H1 (cell line): ENCODE measurements at regions not wholly inside any gene's neighbourhood (a gene's known extent, or its start where the extent isn't known, plus 50 kb on each side); places are given as distances from the start of the nearest gene placed in this dataset.

Source experiments
- CTCF ChIA-PET: fragments of 300-600 bp; sonication (Branson Sonifier 250); formaldehyde crosslinking; loops from one replicate; lab custom pipeline; 2021; ENCODE audit not compliant: partially characterized antibody; lab: Charles Lee
- POLR2A ChIA-PET: fragments of 300-600 bp; sonication (Branson Sonifier 250); formaldehyde crosslinking; loops from one replicate; lab custom pipeline; 2021; ENCODE audit warnings: inconsistent platforms; ENCODE audit not compliant: partially characterized antibody; lab: Charles Lee
- DNase-seq, 2 experiments: peaks; one replicate each; pipeline versions ENCODE4 v3.0.0 to v3.0.0-alpha.2; 2010 to 2022; ENCODE audit warnings: low spot score in 2 of 2, low read depth in 1 of 2, mixed read lengths in 1 of 2
- FAIRE-seq: peaks from 2 replicates; lab custom pipeline; 2011; peaks lifted over from hg19 to GRCh38; lab: Jason Lieb, UNC
- H2AFZ ChIP-seq: 2 replicates; pipeline ENCODE4 v1.8.1; 2012; ENCODE audit warnings: low read length, inconsistent platforms
- H2AK5ac ChIP-seq: 2 replicates; pipeline ENCODE4 v1.6.1; 2013; ENCODE audit warnings: low read depth, low read length
- H2BK120ac ChIP-seq: replicated peaks from 2 replicates; pipeline ENCODE3; 2013; ENCODE audit warnings: low read depth, low read length, inconsistent platforms
- H2BK12ac ChIP-seq: 2 replicates; pipeline ENCODE4 v1.6.1; 2013; ENCODE audit warnings: low read depth, low read length
- H2BK15ac ChIP-seq: 2 replicates; pipeline ENCODE4 v1.6.1; 2013; ENCODE audit warnings: low read length
- H2BK20ac ChIP-seq: 2 replicates; pipeline ENCODE4 v1.6.1; 2013; ENCODE audit warnings: low read length
- H2BK5ac ChIP-seq: 2 replicates; pipeline ENCODE4 v1.6.1; 2013; ENCODE audit warnings: low read depth, low read length
- H3K14ac ChIP-seq: 2 replicates; pipeline ENCODE4 v1.6.1; 2013; ENCODE audit warnings: inconsistent platforms; ENCODE audit not compliant: insufficient read length
- H3K18ac ChIP-seq: 2 replicates; pipeline ENCODE4 v1.6.1; 2013; ENCODE audit warnings: low read length; ENCODE audit errors: extremely low read depth
- H3K23ac ChIP-seq: 2 replicates; pipeline ENCODE4 v1.6.1; 2013; ENCODE audit warnings: inconsistent platforms; ENCODE audit not compliant: insufficient read length
- H3K23me2 ChIP-seq: 2 replicates; pipeline ENCODE4 v1.6.1; 2013; ENCODE audit warnings: low read depth, low read length
- H3K27ac ChIP-seq: 2 replicates; pipeline ENCODE4 v1.6.1; 2011; ENCODE audit warnings: low read depth, low read length, inconsistent platforms
- H3K27me3 ChIP-seq, 4 experiments: replicated peaks in 1 of 4; 1 replicate in 1 of 4; 2 replicates in 3 of 4; pipeline versions ENCODE4 v1.6.1 to v1.8.1; 2011 to 2013; ENCODE audit warnings: low read length in 3 of 4, mild to moderate bottlenecking in 3 of 4, inconsistent platforms in 2 of 4, mixed read lengths in 2 of 4, moderate library complexity in 1 of 4; ENCODE audit not compliant: control insufficient read depth in 3 of 4, insufficient read depth in 3 of 4; ENCODE audit errors: extremely low read depth in 1 of 4
- H3K36me3 ChIP-seq, 4 experiments: 2 replicates each; pipeline versions ENCODE4 v1.6.1 to v1.8.1; 2011 to 2013; ENCODE audit warnings: mild to moderate bottlenecking in 4 of 4, low read length in 3 of 4, moderate library complexity in 2 of 4, control low read depth in 1 of 4, inconsistent platforms in 1 of 4; ENCODE audit not compliant: insufficient read depth in 4 of 4, control insufficient read depth in 2 of 4
- H3K4ac ChIP-seq: replicated peaks from 2 replicates; pipeline ENCODE3; 2013; ENCODE audit warnings: low read length, low read depth, mixed read lengths, inconsistent platforms; ENCODE audit not compliant: insufficient read length
- H3K4me1 ChIP-seq, 4 experiments: replicated peaks in 1 of 4; 1 replicate in 1 of 4; 2 replicates in 3 of 4; pipeline versions ENCODE4 v1.6.1 to v1.8.1; 2011 to 2013; ENCODE audit warnings: low read length in 3 of 4, inconsistent platforms in 2 of 4, mixed read lengths in 1 of 4; ENCODE audit not compliant: insufficient read depth in 4 of 4, control insufficient read depth in 3 of 4
- H3K4me2 ChIP-seq, 2 experiments: 2 replicates each; pipeline versions ENCODE4 v1.6.1 to v1.8.1; 2011 to 2013; ENCODE audit warnings: low read depth in 2 of 2, low read length in 2 of 2, control low read depth in 1 of 2, inconsistent platforms in 1 of 2, mild to moderate bottlenecking in 1 of 2; ENCODE audit not compliant: insufficient read depth in 1 of 2
- H3K4me3 ChIP-seq, 4 experiments: fragments of 200-600, 300-600 bp in 1 of 4; sonication (generic), shearing (Covaris generic), sonication (Bioruptor Twin) in 1 of 4; 2 replicates each; pipeline versions ENCODE4 v1.5.1 to v1.8.1; 2011 to 2016; ENCODE audit warnings: low read length in 4 of 4, low read depth in 3 of 4, control low read depth in 2 of 4, inconsistent platforms in 2 of 4, mild to moderate bottlenecking in 2 of 4, mixed read lengths in 1 of 4, moderate library complexity in 1 of 4; ENCODE audit not compliant: insufficient read depth in 2 of 4; ENCODE audit errors: extremely low read depth in 1 of 4
- H3K56ac ChIP-seq: replicated peaks from 2 replicates; pipeline ENCODE3; 2013; ENCODE audit warnings: low read depth, mild to moderate bottlenecking, mixed read lengths, low read length, inconsistent platforms; ENCODE audit not compliant: insufficient read length
- H3K79me1 ChIP-seq: 2 replicates; pipeline ENCODE4 v1.6.1; 2013; ENCODE audit warnings: low read depth, low read length, control low read depth
- H3K79me2 ChIP-seq, 2 experiments: 2 replicates each; pipeline versions ENCODE4 v1.6.1 to v1.8.1; 2012 to 2013; ENCODE audit warnings: low read length in 2 of 2, mild to moderate bottlenecking in 2 of 2, inconsistent platforms in 1 of 2; ENCODE audit not compliant: insufficient read depth in 2 of 2, control insufficient read depth in 1 of 2
- H3K9ac ChIP-seq, 4 experiments: replicated peaks in 1 of 4; 1 replicate in 1 of 4; 2 replicates in 3 of 4; pipeline versions ENCODE4 v1.6.1 to v1.8.1; 2011 to 2013; ENCODE audit warnings: low read depth in 3 of 4, low read length in 3 of 4, control low read depth in 2 of 4, mild to moderate bottlenecking in 2 of 4, moderate library complexity in 2 of 4, inconsistent platforms in 1 of 4; ENCODE audit errors: extremely low read depth in 1 of 4
- H3K9me3 ChIP-seq, 2 experiments: 2 replicates each; pipeline versions ENCODE4 v1.6.1 to v1.8.1; 2012 to 2013; ENCODE audit warnings: mild to moderate bottlenecking in 2 of 2, moderate library complexity in 2 of 2, control low read depth in 1 of 2, inconsistent platforms in 1 of 2, low read depth in 1 of 2, low read length in 1 of 2, mixed read lengths in 1 of 2; ENCODE audit not compliant: insufficient read depth in 2 of 2
- H4K20me1 ChIP-seq, 2 experiments: replicated peaks in 1 of 2; 2 replicates each; pipeline versions ENCODE3 to v1.8.1; 2011 to 2013; ENCODE audit warnings: inconsistent platforms in 2 of 2, low read length in 2 of 2, mild to moderate bottlenecking in 1 of 2; ENCODE audit not compliant: insufficient read depth in 2 of 2, control insufficient read depth in 1 of 2
- H4K5ac ChIP-seq: 2 replicates; pipeline ENCODE4 v1.6.1; 2013; ENCODE audit warnings: low read length, low read depth, mixed read lengths, inconsistent platforms; ENCODE audit not compliant: insufficient read length
- H4K8ac ChIP-seq: 2 replicates; pipeline ENCODE4 v1.8.0; 2013; ENCODE audit warnings: mild to moderate bottlenecking, moderate library complexity, low read length, inconsistent platforms; ENCODE audit not compliant: insufficient read depth; ENCODE audit errors: extremely low read depth
- H4K91ac ChIP-seq: replicated peaks from 2 replicates; pipeline ENCODE3; 2013; ENCODE audit warnings: low read length, mixed read lengths, inconsistent platforms; ENCODE audit not compliant: insufficient read length
- BCL11A ChIP-seq, 2 experiments: IDR thresholded peaks; one replicate each; pipeline ENCODE4 v1.6.1; 2011; ENCODE audit warnings: low read depth in 2 of 2, low read length in 2 of 2, mild to moderate bottlenecking in 2 of 2
- CTBP2 ChIP-seq: IDR thresholded peaks from 2 replicates; pipeline ENCODE4 v1.7.0; 2011; ENCODE audit warnings: borderline replicate concordance, mild to moderate bottlenecking, moderate library complexity, mixed read lengths, low read length; ENCODE audit not compliant: insufficient read depth, insufficient read length
- HDAC2 ChIP-seq, 2 experiments: fragments of 300-600 bp in 1 of 2; sonication (generic) in 1 of 2; IDR thresholded peaks; 2 replicates each; pipeline ENCODE4 v1.6.1; 2011 to 2012; ENCODE audit warnings: low read depth in 2 of 2, low read length in 2 of 2, mild to moderate bottlenecking in 2 of 2, moderate library complexity in 2 of 2, borderline replicate concordance in 1 of 2, inconsistent platforms in 1 of 2
- KDM5A ChIP-seq: fragments of 200-600 bp; IDR thresholded peaks from 2 replicates; pipeline ENCODE4 v1.7.1; 2012; ENCODE audit warnings: mild to moderate bottlenecking, low read length, inconsistent platforms, mixed read lengths
- RAD21 ChIP-seq, 2 experiments: IDR thresholded peaks in 1 of 2; conservative IDR thresholded peaks in 1 of 2; 2 replicates each; pipeline ENCODE4 v1.6.1; 2011; ENCODE audit warnings: low read depth in 2 of 2, low read length in 2 of 2, improper control_type of control experiment in 1 of 2, inconsistent platforms in 1 of 2, mild to moderate bottlenecking in 1 of 2, moderate library complexity in 1 of 2
- RFX5 ChIP-seq: IDR thresholded peaks from 2 replicates; pipeline ENCODE4 v1.6.1; 2011; ENCODE audit warnings: low read depth, low read length, improper control_type of control experiment, borderline replicate concordance
- WGBS, 2 experiments: shearing (Covaris generic) in 1 of 2; methylation state at CpG; one replicate each; pipeline versions ENCODE4 v1.1.6 to v1.1.7; 2013 to 2015; ENCODE audit warnings: low lambda C conversion rate in 2 of 2, mixed read lengths in 2 of 2, inconsistent platforms in 1 of 2, low coverage in 1 of 2, missing lambda C conversion rate in 1 of 2; ENCODE audit not compliant: insufficient replicate concordance in 2 of 2, insufficient coverage in 1 of 2, insufficient read length in 1 of 2; ENCODE audit errors: extremely low coverage in 1 of 2, missing lambda C conversion rate in 1 of 2; 5-methylcytosine and 5-hydroxymethylcytosine counted together
- TF ChIP-seq, protein P1 (sequence below), 3 experiments: IDR thresholded peaks; 1 replicate in 2 of 3; 2 replicates in 1 of 3; pipeline versions ENCODE4 v1.5.1 to v1.6.1; 2011; ENCODE audit warnings: low read length in 3 of 3, mild to moderate bottlenecking in 3 of 3, inconsistent platforms in 2 of 3, low read depth in 1 of 3, moderate library complexity in 1 of 3; ENCODE audit not compliant: insufficient read depth in 1 of 3; ENCODE audit errors: control extremely low read depth in 1 of 3
- TF ChIP-seq, protein P2 (sequence below): IDR thresholded peaks from 2 replicates; pipeline ENCODE4 v1.6.1; 2012; ENCODE audit warnings: inconsistent platforms

DNA sequence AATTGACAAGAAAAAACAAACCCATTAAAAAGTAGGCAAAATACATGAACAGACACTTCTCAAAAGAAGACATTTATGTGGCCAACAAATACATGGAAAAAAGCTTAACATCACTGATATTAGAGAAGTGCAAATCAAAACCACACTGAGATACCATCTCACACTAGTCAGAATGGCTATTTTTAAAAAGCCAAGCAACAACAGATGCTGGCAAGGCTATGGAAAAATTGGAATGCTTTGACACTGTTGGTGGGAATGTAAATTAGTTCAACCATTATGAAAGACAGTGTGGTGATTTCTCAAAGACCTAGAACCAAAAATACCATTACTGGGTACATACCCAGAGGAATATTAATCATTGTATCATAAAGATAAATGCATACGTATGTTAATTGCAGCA lies 641.1 kb upstream of the B3GALT2 start:
- Histone ChIP-seq H3K56ac (no peak overlapping the region), H2AFZ (no peak overlapping the region), H3K4me2 (no peak overlapping the region), H3K4me3 (no peak overlapping the region), H3K23me2 (no peaks in the 10 kb centered on the region), H3K9ac (no peak overlapping the region), H2AK5ac (no peak overlapping the region), H3K4me1 (no peaks in the 10 kb centered on the region), H3K18ac (no peak overlapping the region), H3K27ac (no peak overlapping the region), H3K9me3 (peaks cover 0 to 3% of the 10 kb centered on the region in 2 experiments; a peak in 1 of 4 replicates), H3K4ac (no peak overlapping the region), H2BK12ac (no peak overlapping the region), H4K91ac (no peak overlapping the region), H3K79me2 (no peaks in the 10 kb centered on the region), H4K5ac (no peak overlapping the region), H2BK15ac (no peak overlapping the region), H4K8ac (no peak overlapping the region), H3K36me3 (no peaks in the 10 kb centered on the region), H2BK5ac (no peak overlapping the region), H4K20me1 (no peaks in the 10 kb centered on the region), H2BK120ac (no peak overlapping the region), H3K14ac (no peak overlapping the region), H3K79me1 (no peaks in the 10 kb centered on the region), H3K27me3 (no peaks in the 10 kb centered on the region), H3K23ac (no peak overlapping the region), H2BK20ac (no peak overlapping the region)
- CTCF ChIA-PET, result no interaction called here
- POLR2A ChIA-PET, result no interaction called here
- 94% methylated on average over 1 of the region's 1 CpG; no CpG with 5 or more reads in 1 of the 2 experiments for WGBS, 2 experiments
- DNase-seq (no peak), FAIRE-seq (no peak)
- TF ChIP-seq RFX5 (no peak), RAD21 (IDR thresholded peaks at IDR 0.05 in 1 of 2, conservative IDR thresholded peaks at IDR 0.05 in 1 of 2; ENCODE audit: low read depth in 2 of 2, low read length in 2 of 2) (no peak), KDM5A (no peak), BCL11A (IDR thresholded peaks at IDR 0.05; ENCODE audit: low read depth in 2 of 2, low read length in 2 of 2) (no peak), CTBP2 (no peak), HDAC2 (IDR thresholded peaks at IDR 0.05; ENCODE audit: borderline replicate concordance in 1 of 2, low read depth in 2 of 2, low read length in 2 of 2) (no peak)
- TF ChIP-seq, protein P1, sequence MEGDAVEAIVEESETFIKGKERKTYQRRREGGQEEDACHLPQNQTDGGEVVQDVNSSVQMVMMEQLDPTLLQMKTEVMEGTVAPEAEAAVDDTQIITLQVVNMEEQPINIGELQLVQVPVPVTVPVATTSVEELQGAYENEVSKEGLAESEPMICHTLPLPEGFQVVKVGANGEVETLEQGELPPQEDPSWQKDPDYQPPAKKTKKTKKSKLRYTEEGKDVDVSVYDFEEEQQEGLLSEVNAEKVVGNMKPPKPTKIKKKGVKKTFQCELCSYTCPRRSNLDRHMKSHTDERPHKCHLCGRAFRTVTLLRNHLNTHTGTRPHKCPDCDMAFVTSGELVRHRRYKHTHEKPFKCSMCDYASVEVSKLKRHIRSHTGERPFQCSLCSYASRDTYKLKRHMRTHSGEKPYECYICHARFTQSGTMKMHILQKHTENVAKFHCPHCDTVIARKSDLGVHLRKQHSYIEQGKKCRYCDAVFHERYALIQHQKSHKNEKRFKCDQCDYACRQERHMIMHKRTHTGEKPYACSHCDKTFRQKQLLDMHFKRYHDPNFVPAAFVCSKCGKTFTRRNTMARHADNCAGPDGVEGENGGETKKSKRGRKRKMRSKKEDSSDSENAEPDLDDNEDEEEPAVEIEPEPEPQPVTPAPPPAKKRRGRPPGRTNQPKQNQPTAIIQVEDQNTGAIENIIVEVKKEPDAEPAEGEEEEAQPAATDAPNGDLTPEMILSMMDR (IDR thresholded peaks at IDR 0.05; ENCODE audit: control extremely low read depth in 1 of 3, insufficient read depth in 1 of 3, low read depth in 1 of 3, low read length in 3 of 3), result no peak
- TF ChIP-seq, protein P2, sequence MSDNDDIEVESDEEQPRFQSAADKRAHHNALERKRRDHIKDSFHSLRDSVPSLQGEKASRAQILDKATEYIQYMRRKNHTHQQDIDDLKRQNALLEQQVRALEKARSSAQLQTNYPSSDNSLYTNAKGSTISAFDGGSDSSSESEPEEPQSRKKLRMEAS, result no peak
